ENCODE measurements at regions not wholly inside any gene's neighbourhood (a gene's known extent, or its start where the extent isn't known, plus 50 kb on each side); places are given as distances from the start of the nearest gene placed in this dataset.
"Not testable (repeated sequence)": the region's sequence is repeated elsewhere in the genome, so short reads cannot be mapped to it uniquely, and the experiment has no call there.

DNA sequence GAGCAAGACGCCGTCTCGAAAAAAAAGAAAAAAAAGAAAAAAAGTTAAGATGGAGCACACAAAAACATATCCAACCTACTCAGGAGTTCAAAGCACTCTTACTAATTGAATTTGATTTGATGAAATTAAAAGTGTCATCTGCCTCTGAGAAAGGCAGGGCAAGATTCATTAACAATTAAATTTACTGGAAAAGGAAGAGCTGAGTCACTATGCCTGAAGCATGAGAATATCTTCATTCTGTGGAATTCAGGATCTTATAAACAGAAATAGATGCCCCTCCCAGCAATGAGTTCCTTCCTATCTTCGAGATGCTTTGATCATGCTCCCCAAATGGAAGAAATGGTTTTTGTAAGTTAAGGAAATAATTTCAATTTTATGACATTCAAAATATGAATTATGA is 61.0 kb upstream of the ST3GAL6 start:
- Histone ChIP-seq H3K27me3 (no peaks in the 10 kb centered on the region), H3K4me1 (no peaks in the 10 kb centered on the region), H3K27ac (no peak overlapping the region), H3K36me3 (no peaks in the 10 kb centered on the region), H3K9me3 (no peaks in the 10 kb centered on the region), H3K4me3 (no peak overlapping the region)
- DNase-seq: no peak
- intact Hi-C loops (cut with DNase I): no loop called here
- ATAC-seq: no peak
- WGBS (ENCODE audit: insufficient coverage, low coverage, low lambda C conversion rate, missing lambda C conversion rate): 72% methylated on average over 4 of the region's 4 CpGs
- no peak for TF ChIP-seq POLR2A (IDR thresholded peaks at IDR 0.05)
- TF ChIP-seq, protein P1, sequence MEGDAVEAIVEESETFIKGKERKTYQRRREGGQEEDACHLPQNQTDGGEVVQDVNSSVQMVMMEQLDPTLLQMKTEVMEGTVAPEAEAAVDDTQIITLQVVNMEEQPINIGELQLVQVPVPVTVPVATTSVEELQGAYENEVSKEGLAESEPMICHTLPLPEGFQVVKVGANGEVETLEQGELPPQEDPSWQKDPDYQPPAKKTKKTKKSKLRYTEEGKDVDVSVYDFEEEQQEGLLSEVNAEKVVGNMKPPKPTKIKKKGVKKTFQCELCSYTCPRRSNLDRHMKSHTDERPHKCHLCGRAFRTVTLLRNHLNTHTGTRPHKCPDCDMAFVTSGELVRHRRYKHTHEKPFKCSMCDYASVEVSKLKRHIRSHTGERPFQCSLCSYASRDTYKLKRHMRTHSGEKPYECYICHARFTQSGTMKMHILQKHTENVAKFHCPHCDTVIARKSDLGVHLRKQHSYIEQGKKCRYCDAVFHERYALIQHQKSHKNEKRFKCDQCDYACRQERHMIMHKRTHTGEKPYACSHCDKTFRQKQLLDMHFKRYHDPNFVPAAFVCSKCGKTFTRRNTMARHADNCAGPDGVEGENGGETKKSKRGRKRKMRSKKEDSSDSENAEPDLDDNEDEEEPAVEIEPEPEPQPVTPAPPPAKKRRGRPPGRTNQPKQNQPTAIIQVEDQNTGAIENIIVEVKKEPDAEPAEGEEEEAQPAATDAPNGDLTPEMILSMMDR (IDR thresholded peaks at IDR 0.05): no peak

DNA sequence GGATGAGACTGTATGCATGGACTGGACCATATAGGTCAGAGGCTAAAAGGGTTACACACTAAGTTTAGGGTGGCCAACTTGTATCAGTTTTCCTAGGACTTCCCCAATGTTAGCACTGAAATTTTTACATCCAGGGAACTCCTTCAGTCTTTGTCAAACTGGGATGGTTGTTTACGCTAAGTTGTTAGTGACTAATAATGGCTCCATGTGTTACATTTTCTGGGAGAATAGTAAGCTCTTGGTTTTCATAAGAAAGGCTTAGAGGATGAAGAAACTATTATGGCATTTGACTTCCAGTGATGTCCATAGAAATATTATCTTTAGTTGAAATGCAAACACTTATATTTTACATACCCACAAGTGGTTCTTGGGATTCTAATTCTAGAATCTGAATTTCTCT is 57.9 kb upstream of the ST3GAL6 start:
- Histone ChIP-seq H3K27me3 (no peaks in the 10 kb centered on the region), H3K27ac (no peak overlapping the region), H3K4me1 (no peaks in the 10 kb centered on the region), H3K4me3 (no peak overlapping the region), H3K9me3 (no peaks in the 10 kb centered on the region), H3K36me3 (no peaks in the 10 kb centered on the region)
- no peak for DNase-seq
- intact Hi-C loops (cut with DNase I): no loop called here
- ATAC-seq: no peak
- WGBS (ENCODE audit: insufficient coverage, low coverage, low lambda C conversion rate, missing lambda C conversion rate): 100% methylated on average over 1 of the region's 1 CpG
- no peak for TF ChIP-seq POLR2A (IDR thresholded peaks at IDR 0.05)
- TF ChIP-seq, protein P1 (IDR thresholded peaks at IDR 0.05): no peak

DNA sequence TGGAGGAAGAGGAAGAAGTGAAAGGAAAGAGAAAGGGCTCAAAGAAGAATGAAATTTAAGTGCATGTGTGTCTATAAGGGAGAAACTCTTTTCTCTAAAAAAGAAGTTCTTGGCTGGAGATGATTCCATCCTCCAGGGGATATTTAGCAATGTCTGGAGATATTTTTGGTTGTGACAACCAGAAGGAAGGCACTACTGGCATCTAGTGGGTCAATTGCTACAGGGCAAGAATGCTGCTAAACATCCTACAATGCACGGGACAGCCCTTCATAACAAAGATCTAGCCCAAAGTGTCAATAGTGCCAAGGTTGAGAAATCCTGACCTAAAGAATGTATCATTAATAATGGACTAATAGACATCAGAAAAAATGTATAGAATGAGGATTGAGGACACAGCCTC is 57.4 kb upstream of the ST3GAL6 start:
- no peak for ATAC-seq
- intact Hi-C loops (cut with DNase I): no loop called here
- Histone ChIP-seq H3K4me1 (no peaks in the 10 kb centered on the region), H3K4me3 (no peak overlapping the region), H3K9me3 (no peaks in the 10 kb centered on the region), H3K36me3 (no peaks in the 10 kb centered on the region), H3K27me3 (no peaks in the 10 kb centered on the region), H3K27ac (no peak overlapping the region)
- TF ChIP-seq, protein P1 (IDR thresholded peaks at IDR 0.05): no peak
- TF ChIP-seq POLR2A (IDR thresholded peaks at IDR 0.05): no peak
- no peak for DNase-seq
- 50% methylated on average over 1 of the region's 1 CpG for WGBS (ENCODE audit: insufficient coverage, low coverage, low lambda C conversion rate, missing lambda C conversion rate)

DNA sequence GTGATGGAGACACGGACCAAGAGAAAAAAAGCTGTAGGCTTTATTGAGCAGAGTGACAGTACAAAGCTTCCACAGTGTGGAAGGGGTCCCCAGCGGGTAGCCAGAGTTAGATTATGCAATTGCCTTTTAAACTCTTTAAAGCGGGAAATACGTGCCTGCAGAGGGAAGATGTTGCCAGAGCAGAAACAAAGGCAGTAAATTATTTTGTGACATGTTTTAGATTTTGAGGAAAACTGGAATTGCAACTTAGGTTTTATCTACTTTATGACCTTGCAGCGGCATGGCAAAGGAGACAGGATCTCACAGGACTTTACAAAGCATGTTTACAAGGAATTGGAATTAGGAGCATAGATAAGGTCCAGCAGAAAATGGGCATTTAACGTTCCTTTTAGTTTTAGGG is 54.5 kb upstream of the ST3GAL6 start:
- intact Hi-C loops (cut with DNase I); DNase-seq; H3K36me3 ChIP-seq; H3K4me3 ChIP-seq; H3K27ac ChIP-seq; ATAC-seq; H3K9me3 ChIP-seq; H3K27me3 ChIP-seq; H3K4me1 ChIP-seq: not testable (repeated sequence)
- WGBS (ENCODE audit: insufficient coverage, low coverage, low lambda C conversion rate, missing lambda C conversion rate): 32% methylated on average over 6 of the region's 6 CpGs

DNA sequence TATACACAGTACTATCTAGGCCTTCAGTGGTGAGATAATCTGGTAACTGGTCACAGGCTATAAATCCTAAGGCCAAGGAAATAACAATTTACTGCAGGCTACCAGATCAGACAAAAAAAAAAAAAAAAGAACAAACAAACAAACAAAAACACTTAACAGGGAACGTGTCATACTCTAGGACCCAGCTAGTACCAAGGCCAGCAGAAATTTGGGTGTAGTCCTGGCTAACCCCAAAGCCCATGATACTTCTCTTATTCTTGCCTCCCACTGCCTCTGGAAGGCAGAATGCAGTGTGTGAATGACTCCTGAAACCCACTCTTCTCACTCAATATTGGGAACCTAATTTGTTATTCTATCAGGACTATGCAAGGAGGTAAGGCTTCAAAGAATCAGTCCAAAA is 53.7 kb upstream of the ST3GAL6 start:
- Histone ChIP-seq H3K36me3 (no peaks in the 10 kb centered on the region), H3K27ac (no peak overlapping the region), H3K4me1 (no peaks in the 10 kb centered on the region), H3K27me3 (no peaks in the 10 kb centered on the region), H3K4me3 (no peak overlapping the region), H3K9me3 (no peaks in the 10 kb centered on the region)
- no peak for DNase-seq
- ATAC-seq: no peak
- TF ChIP-seq, protein P1 (IDR thresholded peaks at IDR 0.05): no peak
- no peak for TF ChIP-seq POLR2A (IDR thresholded peaks at IDR 0.05)
- intact Hi-C loops (cut with DNase I): no loop called here
- 64% methylated on average over 1 of the region's 1 CpG for WGBS (ENCODE audit: insufficient coverage, low coverage, low lambda C conversion rate, missing lambda C conversion rate)
